H9 (cell line): ENCODE measurements at regions not wholly inside any gene's neighbourhood (a gene's known extent, or its start where the extent isn't known, plus 50 kb on each side); places are given as distances from the start of the nearest gene placed in this dataset.

Experiments used
- DNase-seq: peaks from one replicate; pipeline ENCODE4 v3.0.0-alpha.2; 2017
- H2AFZ ChIP-seq: one replicate; pipeline ENCODE4 v1.6.1; 2013; ENCODE audit warnings: mild to moderate bottlenecking, low read length, control low read depth, moderate library complexity
- H2AK5ac ChIP-seq: 2 replicates; pipeline ENCODE4 v1.6.1; 2013; ENCODE audit warnings: low read length, control low read depth, mixed read lengths; ENCODE audit not compliant: insufficient read length
- H2BK120ac ChIP-seq: one replicate; pipeline ENCODE4 v1.6.1; 2013; ENCODE audit warnings: low read depth, mild to moderate bottlenecking, low read length, control low read depth, inconsistent platforms; ENCODE audit not compliant: poor library complexity, severe bottlenecking
- H2BK12ac ChIP-seq: 2 replicates; pipeline ENCODE4 v1.6.1; 2013; ENCODE audit warnings: low read length, control low read depth, mixed read lengths, low read depth; ENCODE audit not compliant: insufficient read length
- H2BK15ac ChIP-seq: 2 replicates; pipeline ENCODE4 v1.6.1; 2013; ENCODE audit warnings: low read depth, low read length, control low read depth
- H2BK20ac ChIP-seq: one replicate; pipeline ENCODE4 v1.6.1; 2013; ENCODE audit warnings: low read depth, mild to moderate bottlenecking, low read length, control low read depth, inconsistent platforms; ENCODE audit not compliant: poor library complexity, severe bottlenecking
- H2BK5ac ChIP-seq: 2 replicates; pipeline ENCODE4 v1.6.1; 2013; ENCODE audit warnings: low read length, control low read depth, mixed read lengths; ENCODE audit not compliant: insufficient read length
- H3K14ac ChIP-seq: 2 replicates; pipeline ENCODE4 v1.6.1; 2013; ENCODE audit warnings: low read length, control low read depth; ENCODE audit not compliant: insufficient read depth
- H3K18ac ChIP-seq: 2 replicates; pipeline ENCODE4 v1.6.1; 2013; ENCODE audit warnings: low read depth, mild to moderate bottlenecking, mixed read lengths, low read length, control low read depth; ENCODE audit not compliant: insufficient read length
- H3K23ac ChIP-seq: 2 replicates; pipeline ENCODE4 v1.6.1; 2013; ENCODE audit warnings: low read length, control low read depth, mixed read lengths, low read depth; ENCODE audit not compliant: insufficient read length
- H3K23me2 ChIP-seq: 2 replicates; pipeline ENCODE4 v1.6.1; 2013; ENCODE audit warnings: low read depth, mild to moderate bottlenecking, mixed read lengths, low read length, control low read depth; ENCODE audit not compliant: insufficient read length, poor library complexity, severe bottlenecking
- H3K27ac ChIP-seq: 2 replicates; pipeline ENCODE4 v1.5.1; 2013; ENCODE audit warnings: low read length, control low read depth, mixed read lengths, low read depth; ENCODE audit not compliant: insufficient read length
- H3K27me3 ChIP-seq: 2 replicates; pipeline ENCODE4 v1.6.1; 2013; ENCODE audit warnings: low read length, control low read depth, inconsistent platforms; ENCODE audit not compliant: insufficient read depth
- H3K4ac ChIP-seq: 2 replicates; pipeline ENCODE4 v1.6.1; 2013; ENCODE audit warnings: low read depth, mild to moderate bottlenecking, control low read depth, inconsistent platforms, low read length, moderate library complexity
- H3K4me1 ChIP-seq: 2 replicates; pipeline ENCODE4 v1.6.1; 2013; ENCODE audit warnings: low read length, control low read depth, inconsistent platforms; ENCODE audit not compliant: insufficient read depth
- H3K4me2 ChIP-seq: 2 replicates; pipeline ENCODE4 v1.6.1; 2013; ENCODE audit warnings: low read length, control low read depth, mixed read lengths; ENCODE audit not compliant: insufficient read length, insufficient read depth
- H3K56ac ChIP-seq: 2 replicates; pipeline ENCODE4 v1.6.1; 2013; ENCODE audit warnings: low read depth, mild to moderate bottlenecking, mixed read lengths, low read length, control low read depth; ENCODE audit not compliant: insufficient read length
- H3K79me1 ChIP-seq: 2 replicates; pipeline ENCODE4 v1.6.1; 2013; ENCODE audit warnings: low read depth, mild to moderate bottlenecking, moderate library complexity, low read length, control low read depth, inconsistent platforms; ENCODE audit not compliant: insufficient read depth, poor library complexity, severe bottlenecking
- H3K79me2 ChIP-seq: 2 replicates; pipeline ENCODE4 v1.6.1; 2013; ENCODE audit warnings: low read length, control low read depth, inconsistent platforms; ENCODE audit not compliant: insufficient read depth
- H3K9ac ChIP-seq: 2 replicates; pipeline ENCODE4 v1.6.1; 2013; ENCODE audit warnings: low read length, control low read depth, mixed read lengths; ENCODE audit not compliant: insufficient read length; ENCODE audit errors: extremely low read depth
- H3K9me3 ChIP-seq: one replicate; pipeline ENCODE4 v1.6.1; 2013; ENCODE audit warnings: low read depth, low read length, inconsistent platforms; ENCODE audit not compliant: control insufficient read depth
- H3T11ph ChIP-seq: one replicate; pipeline ENCODE4 v1.6.1; 2013; ENCODE audit warnings: mild to moderate bottlenecking, low read length, control low read depth, inconsistent platforms
- H4K20me1 ChIP-seq: one replicate; pipeline ENCODE4 v1.6.1; 2013; ENCODE audit not compliant: control insufficient read depth, insufficient read length, insufficient read depth
- H4K5ac ChIP-seq: 2 replicates; pipeline ENCODE4 v1.6.1; 2013; ENCODE audit warnings: low read depth, mild to moderate bottlenecking, mixed read lengths, low read length, control low read depth; ENCODE audit not compliant: insufficient read length
- H4K8ac ChIP-seq: replicated peaks from 2 replicates; pipeline ENCODE4 v1.6.1; 2013; ENCODE audit warnings: low read length, control low read depth, mixed read lengths, low read depth; ENCODE audit not compliant: insufficient read length
- H4K91ac ChIP-seq: 2 replicates; pipeline ENCODE4 v1.6.1; 2013; ENCODE audit warnings: low read depth, mild to moderate bottlenecking, moderate library complexity, mixed read lengths, low read length, control low read depth; ENCODE audit not compliant: insufficient read length
- H3K27ac Mint-ChIP-seq, 3 experiments: 2 replicates in 2 of 3; 3 replicates in 1 of 3; pipeline ENCODE4 v1.8.0; 2020 to 2021; ENCODE audit warnings: mixed read lengths in 3 of 3, mild to moderate bottlenecking in 1 of 3, moderate library complexity in 1 of 3
- H3K27me3 Mint-ChIP-seq: 2 replicates; pipeline ENCODE4 v1.8.0; 2021; ENCODE audit warnings: low read depth, mild to moderate bottlenecking, moderate library complexity, mixed read lengths
- H3K36me3 Mint-ChIP-seq, 3 experiments: 2 replicates in 2 of 3; 3 replicates in 1 of 3; pipeline ENCODE4 v1.8.0; 2020 to 2021; ENCODE audit warnings: low read depth in 3 of 3, mixed read lengths in 3 of 3; ENCODE audit not compliant: insufficient read depth in 1 of 3
- H3K4me1 Mint-ChIP-seq, 2 experiments: 2 replicates each; pipeline ENCODE4 v1.8.0; 2020; ENCODE audit warnings: mixed read lengths in 2 of 2
- H3K4me3 Mint-ChIP-seq, 2 experiments: 2 replicates in 1 of 2; 3 replicates in 1 of 2; pipeline ENCODE4 v1.8.0; 2020 to 2021; ENCODE audit warnings: mild to moderate bottlenecking in 2 of 2, mixed read lengths in 2 of 2, moderate library complexity in 1 of 2
- H3K9me3 Mint-ChIP-seq, 2 experiments: 2 replicates in 1 of 2; 3 replicates in 1 of 2; pipeline ENCODE4 v1.8.0; 2020; ENCODE audit warnings: mild to moderate bottlenecking in 2 of 2, mixed read lengths in 2 of 2, moderate library complexity in 1 of 2
- WGBS: extraction: QIAGEN DNeasy Blood & Tissue Kit; methylation state at CpG from one replicate; pipeline ENCODE4 v1.1.7; 2013; ENCODE audit warnings: missing lambda C conversion rate, low lambda C conversion rate, mixed read lengths; ENCODE audit not compliant: insufficient read length; ENCODE audit errors: extremely low coverage; 5-methylcytosine and 5-hydroxymethylcytosine counted together
- TF ChIP-seq, protein P1 (sequence below): fragments of 200-600 bp; sonication (generic); conservative IDR thresholded peaks from 3 replicates; pipeline ENCODE4 v1.8.0; 2021; ENCODE audit warnings: antibody characterized with exemption, mild to moderate bottlenecking

DNA sequence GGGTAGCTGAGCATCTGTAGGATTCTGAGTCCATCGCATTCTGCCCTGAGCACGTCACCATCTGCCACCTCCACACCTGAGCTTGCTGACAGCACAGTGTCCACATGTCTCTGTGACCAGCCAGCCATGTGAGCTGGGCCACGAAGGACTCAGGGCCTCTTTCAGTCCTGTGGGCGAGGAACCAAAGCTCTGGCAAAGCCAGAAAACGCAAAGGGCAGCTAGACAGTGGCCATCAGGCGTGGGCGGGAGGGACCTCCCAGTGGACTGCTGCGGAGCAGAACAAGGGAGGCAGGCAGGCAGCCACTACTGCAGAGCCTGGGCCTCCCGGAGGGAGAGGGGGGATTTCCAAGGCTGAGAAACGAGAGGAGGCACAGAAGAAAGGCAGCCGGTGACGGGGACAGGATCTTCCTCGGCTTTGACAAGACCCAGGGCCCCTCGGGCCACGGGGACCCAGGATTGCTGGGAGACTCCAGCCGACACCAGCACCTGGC lies 274.6 kb upstream of the SALL3 start:
- H3K4me1 ChIP-seq: no peaks in the 10 kb centered on the region; the same call in 1 of the 2 replicates
- WGBS: no CpG with 5 or more reads among the region's 16 CpGs
- TF ChIP-seq, protein P1, sequence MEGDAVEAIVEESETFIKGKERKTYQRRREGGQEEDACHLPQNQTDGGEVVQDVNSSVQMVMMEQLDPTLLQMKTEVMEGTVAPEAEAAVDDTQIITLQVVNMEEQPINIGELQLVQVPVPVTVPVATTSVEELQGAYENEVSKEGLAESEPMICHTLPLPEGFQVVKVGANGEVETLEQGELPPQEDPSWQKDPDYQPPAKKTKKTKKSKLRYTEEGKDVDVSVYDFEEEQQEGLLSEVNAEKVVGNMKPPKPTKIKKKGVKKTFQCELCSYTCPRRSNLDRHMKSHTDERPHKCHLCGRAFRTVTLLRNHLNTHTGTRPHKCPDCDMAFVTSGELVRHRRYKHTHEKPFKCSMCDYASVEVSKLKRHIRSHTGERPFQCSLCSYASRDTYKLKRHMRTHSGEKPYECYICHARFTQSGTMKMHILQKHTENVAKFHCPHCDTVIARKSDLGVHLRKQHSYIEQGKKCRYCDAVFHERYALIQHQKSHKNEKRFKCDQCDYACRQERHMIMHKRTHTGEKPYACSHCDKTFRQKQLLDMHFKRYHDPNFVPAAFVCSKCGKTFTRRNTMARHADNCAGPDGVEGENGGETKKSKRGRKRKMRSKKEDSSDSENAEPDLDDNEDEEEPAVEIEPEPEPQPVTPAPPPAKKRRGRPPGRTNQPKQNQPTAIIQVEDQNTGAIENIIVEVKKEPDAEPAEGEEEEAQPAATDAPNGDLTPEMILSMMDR: no peak
- Mint-ChIP-seq H3K27me3 (peaks cover 5% of the 10 kb centered on the region), H3K4me3 (no peak overlapping the region), H3K36me3 (peaks cover 6 to 14% (median 8%) of the 10 kb centered on the region in 3 experiments), H3K27ac (no peak overlapping the region), H3K9me3 (peaks cover 16 to 19% of the 10 kb centered on the region in 2 experiments), H3K4me1 (peaks cover 20 to 39% of the 10 kb centered on the region in 2 experiments)
- H2BK5ac ChIP-seq: no peak overlapping the region
- no peak overlapping the region for H3K23ac ChIP-seq
- no peak overlapping the region for H3K27ac ChIP-seq
- H4K8ac ChIP-seq: no peak overlapping the region
- H3K4me2 ChIP-seq: no peak overlapping the region
- H3K4ac ChIP-seq: no peak overlapping the region
- peaks cover 11% of the 10 kb centered on the region for H3K9me3 ChIP-seq
- H3K79me1 ChIP-seq: no peaks in the 10 kb centered on the region
- H2AK5ac ChIP-seq: no peak overlapping the region
- H2BK12ac ChIP-seq: no peak overlapping the region
- H2BK120ac ChIP-seq: no peak overlapping the region
- H2BK20ac ChIP-seq: no peak overlapping the region
- H3T11ph ChIP-seq: no peak overlapping the region
- no peaks in the 10 kb centered on the region for H3K23me2 ChIP-seq
- H2BK15ac ChIP-seq: no peak overlapping the region
- H3K14ac ChIP-seq: peak overlapping the region; percentile 44; the same call in 1 of the 2 replicates
- no peaks in the 10 kb centered on the region for H3K79me2 ChIP-seq
- no peak overlapping the region for H4K91ac ChIP-seq
- no peak overlapping the region for H4K5ac ChIP-seq
- H3K18ac ChIP-seq: no peak overlapping the region
- no peaks in the 10 kb centered on the region for H4K20me1 ChIP-seq
- no peak overlapping the region for H2AFZ ChIP-seq
- DNase-seq: no peak
- no peaks in the 10 kb centered on the region for H3K27me3 ChIP-seq
- no peak overlapping the region for H3K9ac ChIP-seq
- no peak overlapping the region for H3K56ac ChIP-seq
